ENCODE measurements at regions not wholly inside any gene's neighbourhood (a gene's known extent, or its start where the extent isn't known, plus 50 kb on each side); places are given as distances from the start of the nearest gene placed in this dataset.

- DNase-seq (ENCODE audit: low read depth in 2 of 2) = no peak
Measured at GRCh38 chr17:69828087-69828486, 246.9 kb upstream of the KCNJ16 start.

DNA sequence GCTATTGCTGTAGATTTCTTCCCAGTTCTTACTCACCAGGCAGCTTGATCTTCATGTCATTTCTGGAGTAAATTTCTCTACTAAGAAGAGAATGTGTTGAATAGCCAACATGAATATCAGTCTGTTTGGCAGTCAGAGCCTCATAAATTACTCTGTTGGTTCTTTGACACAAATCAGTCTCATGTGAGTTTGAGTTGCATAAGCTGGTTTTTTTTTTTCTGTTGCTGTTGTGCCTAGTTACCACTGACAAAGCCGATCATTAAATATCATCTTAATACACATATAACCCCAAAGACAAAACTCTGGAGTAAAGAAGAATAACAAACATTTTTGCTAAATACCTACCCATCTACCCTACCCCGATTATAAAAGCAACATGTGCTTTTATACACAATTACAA, 240.5 kb upstream of the KCNJ16 start:
- no peak for DNase-seq (ENCODE audit: low read depth in 2 of 2)

- DNase-seq (ENCODE audit: low read depth in 2 of 2) = no peak
Measured at GRCh38 chr17:69851736-69852135, 223.3 kb upstream of the KCNJ16 start.

- DNase-seq (ENCODE audit: low read depth in 2 of 2) = no peak
Measured at GRCh38 chr17:69853541-69854224, 221.3 kb upstream of the KCNJ16 start.

GRCh38 chr17:69854225-69854780, 220.7 kb upstream of the KCNJ16 start:
- no peak for DNase-seq (ENCODE audit: low read depth in 2 of 2)

DNA sequence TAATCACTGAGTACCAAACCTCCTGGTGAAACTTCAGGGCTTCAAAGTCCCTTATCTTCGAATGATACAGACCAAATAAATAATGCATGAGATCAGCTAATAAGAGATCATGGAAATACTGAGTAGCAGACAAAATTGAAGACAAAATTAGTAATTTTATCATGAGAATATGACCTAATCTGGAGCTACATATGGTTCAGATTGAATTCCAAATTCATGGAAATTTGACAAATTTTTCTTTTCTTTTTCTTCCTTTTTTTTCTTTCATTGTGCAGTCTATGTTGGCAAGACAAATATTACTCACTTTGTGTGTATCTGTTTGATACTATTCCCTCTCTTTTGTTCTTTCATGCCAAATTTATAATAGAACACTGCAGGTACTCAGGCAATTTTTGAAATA, 218.1 kb upstream of the KCNJ16 start:
- DNase-seq (ENCODE audit: low read depth in 2 of 2) = no peak

- no peak for DNase-seq (ENCODE audit: low read depth in 2 of 2)
Measured at GRCh38 chr17:69857412-69857835, 217.6 kb upstream of the KCNJ16 start.

DNA sequence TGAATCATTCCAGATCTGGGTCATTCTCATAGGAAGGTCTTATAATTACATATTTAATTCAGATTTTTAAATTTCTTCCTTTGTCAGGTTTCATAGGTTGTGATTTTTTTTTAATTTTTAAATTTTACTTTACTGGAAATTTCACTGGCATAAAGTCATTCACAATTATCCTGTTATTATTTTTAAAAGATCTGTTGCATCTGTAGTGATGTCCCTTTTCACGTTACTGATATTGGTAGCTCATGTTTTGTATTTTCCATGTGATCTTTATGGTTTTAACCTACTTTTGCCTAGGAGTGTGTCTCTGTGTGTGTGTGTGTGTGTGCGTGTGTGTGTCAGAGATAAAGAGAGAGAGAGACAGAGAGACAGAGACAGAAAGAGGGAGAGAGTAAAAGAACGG, 216.6 kb upstream of the KCNJ16 start:
- no peak for DNase-seq (ENCODE audit: low read depth in 2 of 2)

DNA sequence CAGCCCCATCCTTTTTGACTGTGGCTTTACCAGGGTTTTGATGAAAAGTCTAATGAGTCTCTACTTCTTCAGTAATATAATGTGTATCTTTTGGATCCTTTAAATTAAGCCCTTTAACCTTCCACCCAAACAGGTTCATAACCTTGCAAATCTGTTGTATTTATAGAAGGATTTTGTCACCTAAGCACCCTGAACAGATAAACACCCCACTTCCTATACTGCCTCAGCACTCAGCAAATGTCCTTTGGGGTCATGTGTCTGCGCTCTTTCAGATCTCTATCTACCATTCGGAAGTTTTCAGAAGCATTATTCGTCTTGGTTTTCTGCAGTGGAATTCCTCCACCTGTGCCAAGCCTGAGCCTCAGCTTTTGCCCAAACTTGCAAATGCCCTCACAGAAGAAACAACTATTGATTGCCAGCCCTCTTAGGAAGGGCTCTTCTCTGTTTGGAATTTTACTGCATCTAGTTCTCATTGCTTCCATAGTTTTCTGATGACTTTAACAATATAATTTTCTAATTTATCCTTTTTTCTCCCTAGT, 214.8 kb upstream of the KCNJ16 start:
- no peak for DNase-seq (ENCODE audit: low read depth in 2 of 2)

DNA sequence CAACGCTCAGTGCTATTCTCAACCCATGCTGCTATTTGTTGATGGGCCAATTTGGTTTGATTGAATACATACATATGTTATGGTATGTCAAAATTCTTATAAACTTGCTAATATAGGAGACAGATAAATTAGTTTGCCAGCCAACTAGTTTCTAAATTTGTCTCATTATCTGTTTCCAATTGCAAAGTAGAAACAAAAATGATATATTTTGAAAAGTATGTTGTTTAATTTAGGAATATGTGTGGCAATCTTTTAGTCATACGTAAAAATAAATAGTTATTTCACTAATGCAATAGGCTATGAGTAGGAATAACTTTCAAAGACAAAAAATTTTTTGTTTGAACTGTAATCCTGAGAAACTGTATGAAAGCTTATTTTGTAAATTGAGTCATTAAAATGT, 210.6 kb upstream of the KCNJ16 start:
- no peak for DNase-seq (ENCODE audit: low read depth in 2 of 2)

DNA sequence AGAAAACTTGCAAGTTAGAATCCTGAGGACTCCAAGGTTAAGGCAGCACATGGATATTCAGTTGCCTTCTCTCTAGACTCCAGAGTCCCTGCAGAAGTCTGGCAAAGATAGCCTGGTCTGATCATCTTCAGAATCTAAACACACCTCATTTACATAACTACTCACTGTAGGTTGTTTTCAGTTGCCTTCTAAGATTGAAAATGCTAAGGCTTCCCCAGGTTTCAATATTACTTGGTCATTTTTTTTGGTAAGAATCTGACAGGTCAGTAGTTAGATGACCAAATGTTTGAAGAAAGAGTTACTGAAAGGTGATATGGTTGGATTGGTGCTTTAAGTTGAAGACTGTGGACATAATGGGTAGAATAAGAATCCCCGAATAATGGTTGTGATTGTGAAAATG, 205.4 kb upstream of the KCNJ16 start:
- no peak for DNase-seq (ENCODE audit: low read depth in 2 of 2)

DNA sequence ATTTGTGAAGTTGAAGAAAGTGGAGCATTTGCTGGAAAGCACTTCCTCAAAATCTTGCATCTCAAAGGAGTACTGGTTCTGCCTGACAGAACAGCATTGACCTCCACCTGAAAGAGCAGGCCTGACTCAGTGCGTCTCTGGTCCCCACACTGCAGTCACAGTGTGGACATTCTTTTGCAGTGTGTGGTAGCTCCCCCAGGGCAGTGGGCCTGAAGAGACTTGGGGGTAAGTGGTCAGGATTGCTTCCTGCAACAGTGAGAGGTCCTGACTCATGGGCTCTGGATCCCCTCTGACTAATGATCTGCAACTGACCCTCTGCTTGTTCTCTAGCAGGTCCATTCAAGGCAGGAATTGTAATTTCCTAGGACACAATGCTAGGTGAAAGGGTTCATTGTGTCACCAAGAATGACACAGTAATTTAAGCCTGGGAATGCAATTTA, 204.9 kb upstream of the KCNJ16 start:
- no peak for DNase-seq (ENCODE audit: low read depth in 2 of 2)

DNA sequence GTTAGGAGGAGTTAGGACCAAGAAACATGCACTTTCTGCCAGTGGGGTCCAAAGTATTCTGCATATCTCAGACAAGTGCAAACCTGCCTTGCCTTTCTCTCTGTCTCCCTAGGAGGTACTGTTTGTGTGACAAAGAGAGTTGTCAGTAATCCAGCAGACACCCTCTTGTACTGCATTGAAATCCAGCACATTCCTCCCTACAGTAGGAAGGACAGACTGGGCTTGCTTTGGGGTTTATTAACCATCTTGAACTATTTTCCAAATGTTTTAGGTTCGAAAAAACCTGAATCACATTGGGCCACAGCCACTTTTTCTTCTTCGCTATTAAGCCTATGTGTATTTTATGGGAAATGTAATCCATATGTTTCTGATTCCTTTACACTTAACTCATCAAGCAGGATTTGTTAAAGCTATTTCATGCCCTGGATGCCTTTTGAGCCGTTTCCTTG, 204.2 kb upstream of the KCNJ16 start:
- DNase-seq (ENCODE audit: low read depth in 2 of 2) = no peak

GRCh38 chr17:69871318-69871717, 203.7 kb upstream of the KCNJ16 start:
- no peak for DNase-seq (ENCODE audit: low read depth in 2 of 2)

DNA sequence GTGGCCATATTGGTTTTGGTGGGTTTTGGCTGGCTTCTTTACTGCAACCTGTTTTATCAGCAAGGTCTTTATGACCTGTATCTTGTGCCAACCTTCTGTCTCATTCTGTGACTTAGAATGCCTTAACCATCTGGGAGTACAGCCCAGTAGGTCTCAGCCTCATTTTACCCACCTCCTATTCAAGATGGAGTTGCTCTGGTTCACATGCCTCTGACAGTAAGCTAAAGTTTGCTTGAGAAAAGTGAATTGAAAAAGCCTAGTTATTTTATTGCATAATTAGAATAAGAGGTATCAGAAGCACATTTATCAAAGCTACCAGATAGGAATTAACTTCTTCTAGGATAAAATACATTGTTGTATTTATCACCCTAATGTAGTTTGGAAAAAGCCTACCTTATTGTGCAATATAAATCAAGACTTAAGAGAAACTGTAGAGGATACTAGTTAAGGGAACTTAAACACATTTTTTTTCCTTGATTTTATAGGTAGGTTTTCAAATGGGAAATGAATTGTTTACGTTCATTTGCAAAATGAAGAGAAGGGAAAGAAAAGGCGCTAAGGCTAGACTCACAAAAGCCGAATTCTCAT, 202.3 kb upstream of the KCNJ16 start:
- no peak for DNase-seq (ENCODE audit: low read depth in 2 of 2)

DNA sequence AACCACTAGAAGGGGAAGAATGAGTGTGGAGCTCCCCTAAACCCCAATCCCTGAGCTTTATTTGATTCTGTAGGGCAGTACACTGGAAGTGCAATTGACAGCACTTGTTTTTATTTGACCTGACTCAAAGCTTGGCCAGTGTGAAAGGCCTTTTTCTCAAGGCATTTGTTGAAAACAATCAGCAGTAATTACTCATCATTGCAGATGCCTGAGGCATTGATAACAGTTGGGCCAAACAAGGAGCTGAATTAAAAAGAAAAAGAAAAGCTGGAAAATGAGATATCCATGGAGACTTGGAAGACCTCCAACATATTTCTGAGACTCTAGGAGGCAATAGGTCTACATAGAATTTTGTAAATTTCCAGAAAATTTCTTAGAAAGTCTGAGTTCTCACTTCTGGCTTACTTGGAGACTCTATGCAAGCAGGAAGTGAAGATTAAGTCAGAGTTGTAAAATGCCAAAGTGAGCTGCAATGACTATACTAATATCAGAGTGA, 200.8 kb upstream of the KCNJ16 start:
- DNase-seq (ENCODE audit: low read depth in 2 of 2) = no peak

GRCh38 chr17:69876757-69877156, 198.3 kb upstream of the KCNJ16 start:
- DNase-seq (ENCODE audit: low read depth in 2 of 2) = no peak

- DNase-seq (ENCODE audit: low read depth in 2 of 2) = no peak
Measured at GRCh38 chr17:69878661-69879060, 196.4 kb upstream of the KCNJ16 start.

- DNase-seq (ENCODE audit: low read depth in 2 of 2) = no peak
Measured at GRCh38 chr17:69879576-69879975, 195.4 kb upstream of the KCNJ16 start.

- DNase-seq (ENCODE audit: low read depth in 2 of 2) = no peak
Measured at GRCh38 chr17:69880591-69881112, 194.4 kb upstream of the KCNJ16 start.

DNA sequence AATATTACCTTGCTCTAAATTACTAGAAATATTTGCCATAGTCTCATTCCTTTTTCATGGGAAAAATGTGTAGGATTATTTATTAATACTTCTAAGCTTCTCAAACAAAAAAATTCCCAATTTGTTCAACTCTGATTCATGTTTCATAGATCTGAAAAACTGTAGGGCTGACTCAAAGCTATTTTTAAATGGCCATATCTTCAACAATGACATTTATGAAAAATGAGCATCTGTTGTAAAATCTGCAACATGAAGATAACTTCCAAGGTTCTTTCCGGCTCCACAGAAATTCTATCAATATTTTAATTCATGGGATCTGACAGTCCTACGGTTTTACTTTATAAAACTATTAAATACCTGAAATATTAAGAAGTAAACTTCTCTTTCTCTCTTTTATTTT, 192.7 kb upstream of the KCNJ16 start:
- no peak for DNase-seq (ENCODE audit: low read depth in 2 of 2)

- DNase-seq (ENCODE audit: low read depth in 2 of 2) = no peak
Measured at GRCh38 chr17:69883120-69883519, 191.9 kb upstream of the KCNJ16 start.

GRCh38 chr17:69884356-69884755, 190.7 kb upstream of the KCNJ16 start:
- no peak for DNase-seq (ENCODE audit: low read depth in 2 of 2)
